ENCODE measurements at regions not wholly inside any gene's neighbourhood (a gene's known extent, or its start where the extent isn't known, plus 50 kb on each side); places are given as distances from the start of the nearest gene placed in this dataset.
A peak's percentile ranks its signal among the peaks of the same experiment; 100 is the strongest.

GRCh38 chr2:53476834-53477233, 290.8 kb upstream of the CHAC2 start:
- no peak for DNase-seq (ENCODE audit: low read depth, low spot score)
- H3K9me3 ChIP-seq (ENCODE audit: control insufficient read depth, insufficient read depth, low read length), result no peaks in the 10 kb centered on the region
- no peak overlapping the region for H3K27ac ChIP-seq (ENCODE audit: low read depth, low read length)
- H3K27me3 ChIP-seq (ENCODE audit: control insufficient read depth, insufficient read depth, low read length), result no peaks in the 10 kb centered on the region
- H3K4me3 ChIP-seq (ENCODE audit: low read depth, low read length), result no peak overlapping the region
- no peak for TF ChIP-seq CTCF (IDR thresholded peaks at IDR 0.05; ENCODE audit: low read depth, low read length)
- ChIA-PET POLR2A (no interaction called here), CTCF (interaction anchor here (0.9 kb wide), 1 partner anchor 15 kb away, joined by 3 read pairs; no protein-coding TSS in a partner anchor)

GRCh38 chr2:53475766-53476165, 291.8 kb upstream of the CHAC2 start:
- no peak overlapping the region for H3K27ac ChIP-seq (ENCODE audit: low read depth, low read length)
- DNase-seq (ENCODE audit: low read depth, low spot score), result no peak
- POLR2A ChIA-PET, result no interaction called here
- H3K27me3 ChIP-seq (ENCODE audit: control insufficient read depth, insufficient read depth, low read length), result no peaks in the 10 kb centered on the region
- TF ChIP-seq CTCF (IDR thresholded peaks at IDR 0.05; ENCODE audit: low read depth, low read length), result no peak
- CTCF ChIA-PET, result no interaction called here
- no peaks in the 10 kb centered on the region for H3K9me3 ChIP-seq (ENCODE audit: control insufficient read depth, insufficient read depth, low read length)
- no peak overlapping the region for H3K4me3 ChIP-seq (ENCODE audit: low read depth, low read length)

GRCh38 chr2:53475321-53475720, 292.3 kb upstream of the CHAC2 start:
- H3K4me3 ChIP-seq (ENCODE audit: low read depth, low read length), result no peak overlapping the region
- peak overlapping the region; percentile 12 for H3K27ac ChIP-seq (ENCODE audit: low read depth, low read length)
- ChIA-PET POLR2A (no interaction called here), CTCF (no interaction called here)
- no peak for TF ChIP-seq CTCF (IDR thresholded peaks at IDR 0.05; ENCODE audit: low read depth, low read length)
- H3K9me3 ChIP-seq (ENCODE audit: control insufficient read depth, insufficient read depth, low read length), result no peaks in the 10 kb centered on the region
- H3K27me3 ChIP-seq (ENCODE audit: control insufficient read depth, insufficient read depth, low read length), result no peaks in the 10 kb centered on the region
- DNase-seq (ENCODE audit: low read depth, low spot score), result no peak

- ChIA-PET POLR2A (no interaction called here), CTCF (no interaction called here)
These were observed 292.7 kb upstream of the CHAC2 start for GRCh38 chr2:53474914-53475313.

GRCh38 chr2:53473775-53474311, 293.8 kb upstream of the CHAC2 start:
- DNase-seq (ENCODE audit: low read depth, low spot score), result no peak
- CTCF ChIA-PET, result no interaction called here

More at GRCh38 chr2:53474914-53475313, 292.7 kb upstream of the CHAC2 start:
- peak overlapping the region; percentile 12 for H3K27ac ChIP-seq (ENCODE audit: low read depth, low read length)
- H3K27me3 ChIP-seq (ENCODE audit: control insufficient read depth, insufficient read depth, low read length), result no peaks in the 10 kb centered on the region
- DNase-seq (ENCODE audit: low read depth, low spot score), result no peak
- no peaks in the 10 kb centered on the region; the same call in 1 of the 2 replicates for H3K9me3 ChIP-seq (ENCODE audit: control insufficient read depth, insufficient read depth, low read length)
- H3K4me3 ChIP-seq (ENCODE audit: low read depth, low read length), result no peak overlapping the region
- TF ChIP-seq CTCF (IDR thresholded peaks at IDR 0.05; ENCODE audit: low read depth, low read length), result no peak

More at GRCh38 chr2:53473775-53474311, 293.8 kb upstream of the CHAC2 start:
- POLR2A ChIA-PET, result no interaction called here
- Histone ChIP-seq H3K27ac (ENCODE audit: low read depth, low read length) (no peak overlapping the region), H3K4me3 (ENCODE audit: low read depth, low read length) (no peak overlapping the region), H3K27me3 (ENCODE audit: control insufficient read depth, insufficient read depth, low read length) (no peaks in the 10 kb centered on the region), H3K9me3 (ENCODE audit: control insufficient read depth, insufficient read depth, low read length) (no peaks in the 10 kb centered on the region; the same call in 1 of the 2 replicates)
- no peak for TF ChIP-seq CTCF (IDR thresholded peaks at IDR 0.05; ENCODE audit: low read depth, low read length)

All from AG04450 (cell line).